A549 (cell line): ENCODE measurements at regions not wholly inside any gene's neighbourhood (a gene's known extent, or its start where the extent isn't known, plus 50 kb on each side); places are given as distances from the start of the nearest gene placed in this dataset.
A peak's percentile ranks its signal among the peaks of the same experiment; 100 is the strongest.

Experiments used
- ATAC-seq, 2 experiments: fragments of 200-7000 bp in 1 of 2; fragments of >200 bp in 1 of 2; cut with Nextera tagmentation in 1 of 2; cut with Tn5 transposase in 1 of 2; 3 replicates each; pipeline versions ENCODE4 v1.8.0 to v1.9.1; 2018 to 2020; ENCODE audit warnings: mild to moderate bottlenecking in 1 of 2, moderate library complexity in 1 of 2
- CTCF ChIA-PET: fragments of 300-600 bp; sonication (Branson Sonifier 250); formaldehyde crosslinking; extraction: SDS; loops from one replicate; lab custom pipeline; 2021; ENCODE audit warnings: antibody characterized with exemption, inconsistent platforms; lab: Yijun Ruan, JAX
- POLR2A ChIA-PET: fragments of 350-600 bp; formaldehyde crosslinking; extraction: SDS; loops from one replicate; lab custom pipeline; 2021; ENCODE audit warnings: antibody characterized with exemption, inconsistent platforms; lab: Yijun Ruan, JAX
- DNase-seq, 2 experiments: peaks; one replicate each; pipeline versions ENCODE4 v3.0.0 to v3.0.0-alpha.2; 2011 to 2016; ENCODE audit warnings: low read depth in 1 of 2, low spot score in 1 of 2
- FAIRE-seq: peaks from 2 replicates; lab custom pipeline; 2011; peaks lifted over from hg19 to GRCh38; lab: Jason Lieb, UNC
- H3K27ac ChIP-seq, 2 experiments: fragments of >200 bp; sonication (Bioruptor Twin); formaldehyde crosslinking; 3 replicates each; pipeline ENCODE4 v1.5.1; 2016 to 2017
- H3K4me1 ChIP-seq: fragments of >200 bp; sonication (Bioruptor Twin); formaldehyde crosslinking; 3 replicates; pipeline ENCODE4 v1.6.1; 2016
- H3K4me2 ChIP-seq: fragments of >200 bp; sonication (Bioruptor Twin); formaldehyde crosslinking; 3 replicates; pipeline ENCODE4 v1.6.1; 2016
- H3K4me3 ChIP-seq: fragments of >200 bp; sonication (Bioruptor Twin); formaldehyde crosslinking; 3 replicates; pipeline ENCODE4 v1.5.1; 2016
- H3K9me3 ChIP-seq: fragments of >200 bp; sonication (Bioruptor Twin); formaldehyde crosslinking; 3 replicates; pipeline ENCODE4 v1.6.1; 2016
- CBX2 ChIP-seq: fragments of 200-600 bp; sonication (generic); IDR thresholded peaks from 2 replicates; pipeline ENCODE4 v1.6.1; 2016; ENCODE audit warnings: low read depth, mild to moderate bottlenecking, borderline replicate concordance
- CBX8 ChIP-seq: fragments of 200-600 bp; sonication (generic); IDR thresholded peaks from 2 replicates; pipeline ENCODE4 v1.6.1; 2016
- CEBPB ChIP-seq, 2 experiments: fragments of >200 bp in 1 of 2; sonication (Bioruptor Twin) in 1 of 2; formaldehyde crosslinking in 1 of 2; IDR thresholded peaks; 2 replicates each; pipeline ENCODE4 v1.6.1; 2012 to 2016
- EHF ChIP-seq: fragments of 250-450 bp; sonication (Bioruptor Pico); IDR thresholded peaks from 2 replicates; pipeline ENCODE4 v1.5.0; 2020; ENCODE audit warnings: mild to moderate bottlenecking
- EHMT2 ChIP-seq: fragments of 200-600 bp; sonication (generic); IDR thresholded peaks from 2 replicates; pipeline ENCODE4 v1.6.1; 2016; ENCODE audit warnings: antibody characterized with exemption, low read depth, mild to moderate bottlenecking, moderate library complexity
- ESRRA ChIP-seq: fragments of 150-350 bp; IDR thresholded peaks from 2 replicates; pipeline ENCODE4 v1.6.1; 2014; ENCODE audit warnings: mild to moderate bottlenecking, low read length, borderline replicate concordance
- FOSB ChIP-seq: fragments of 250-450 bp; sonication (Bioruptor Pico); IDR thresholded peaks from 2 replicates; pipeline ENCODE4 v1.5.0; 2020; ENCODE audit warnings: mild to moderate bottlenecking, moderate library complexity
- FOXS1 ChIP-seq: fragments of 250-450 bp; sonication (Bioruptor Pico); IDR thresholded peaks from 2 replicates; pipeline ENCODE4 v1.5.0; 2020; ENCODE audit warnings: mild to moderate bottlenecking, moderate library complexity
- GATA3 ChIP-seq: IDR thresholded peaks from 2 replicates; pipeline ENCODE4 v1.6.1; 2012; ENCODE audit warnings: borderline replicate concordance
- HDAC2 ChIP-seq: fragments of 200-600 bp; sonication (generic); IDR thresholded peaks from 2 replicates; pipeline ENCODE4 v1.6.1; 2016
- HOXB13 ChIP-seq: fragments of 250-450 bp; sonication (Bioruptor Pico); IDR thresholded peaks from 2 replicates; pipeline ENCODE4 v1.5.0; 2020; ENCODE audit warnings: low read depth, mild to moderate bottlenecking, moderate library complexity
- JUN ChIP-seq, 2 experiments: fragments of >200 bp; sonication (Bioruptor Twin); formaldehyde crosslinking; IDR thresholded peaks; 2 replicates in 1 of 2; 3 replicates in 1 of 2; pipeline ENCODE4 v1.6.1; 2016 to 2017
- KDM5A ChIP-seq: fragments of 200-600 bp; sonication (generic); IDR thresholded peaks from 2 replicates; pipeline ENCODE4 v1.6.1; 2016; ENCODE audit warnings: antibody characterized with exemption, mild to moderate bottlenecking
- MAFK ChIP-seq: fragments of 450-650 bp; IDR thresholded peaks from 2 replicates; pipeline ENCODE4 v1.6.1; 2014; ENCODE audit not compliant: partially characterized antibody
- MYC ChIP-seq: IDR thresholded peaks from 2 replicates; pipeline ENCODE4 v1.6.1; 2012; ENCODE audit warnings: mild to moderate bottlenecking, inconsistent platforms, low read length, improper control_type of control experiment, borderline replicate concordance
- NFE2L2 ChIP-seq: fragments of 150-350 bp; conservative IDR thresholded peaks from 2 replicates; pipeline ENCODE4 v1.6.1; 2014; ENCODE audit warnings: low read length
- PHF8 ChIP-seq: fragments of 200-600 bp; sonication (generic); IDR thresholded peaks from 2 replicates; pipeline ENCODE4 v1.6.1; 2016; ENCODE audit warnings: low read depth, mild to moderate bottlenecking, antibody characterized with exemption, moderate library complexity, borderline replicate concordance
- POLR2A ChIP-seq: IDR thresholded peaks from 2 replicates; pipeline ENCODE4 v1.6.1; 2012; ENCODE audit warnings: mild to moderate bottlenecking, low read length
- RARB ChIP-seq: fragments of 250-450 bp; sonication (Bioruptor Pico); IDR thresholded peaks from 2 replicates; pipeline ENCODE4 v1.8.0; 2021; ENCODE audit warnings: mild to moderate bottlenecking, moderate library complexity
- RCOR1 ChIP-seq: fragments of 150-350 bp; IDR thresholded peaks from 2 replicates; pipeline ENCODE4 v1.6.1; 2014; ENCODE audit warnings: antibody characterized with exemption, low read length, low read depth
- RNF2 ChIP-seq: fragments of 200-600 bp; sonication (generic); IDR thresholded peaks from 2 replicates; pipeline ENCODE4 v1.6.1; 2016; ENCODE audit warnings: low read depth, mild to moderate bottlenecking, antibody characterized with exemption, moderate library complexity, borderline replicate concordance
- SMC3 ChIP-seq: fragments of >200 bp; sonication (Bioruptor Twin); formaldehyde crosslinking; IDR thresholded peaks from 3 replicates; pipeline ENCODE4 v1.6.1; 2018; ENCODE audit warnings: inconsistent platforms
- SREBF2 ChIP-seq: fragments of 450-650 bp; IDR thresholded peaks from 2 replicates; pipeline ENCODE4 v1.6.1; 2014; ENCODE audit warnings: mild to moderate bottlenecking, moderate library complexity
- TFCP2L1 ChIP-seq: fragments of 250-450 bp; sonication (Bioruptor Pico); IDR thresholded peaks from 2 replicates; pipeline ENCODE4 v1.5.0; 2021; ENCODE audit warnings: mild to moderate bottlenecking
- TP53 ChIP-seq: fragments of 250-450 bp; sonication (Bioruptor Pico); IDR thresholded peaks from 2 replicates; pipeline ENCODE4 v1.5.0; 2021; ENCODE audit warnings: mild to moderate bottlenecking, moderate library complexity
- ZNF302 ChIP-seq: fragments of 250-450 bp; sonication (Bioruptor Pico); IDR thresholded peaks from 2 replicates; pipeline ENCODE4 v1.9.0; 2021; ENCODE audit warnings: inconsistent platforms, mild to moderate bottlenecking, moderate library complexity
- ZSCAN20 ChIP-seq: fragments of 250-450 bp; sonication (Bioruptor Pico); IDR thresholded peaks from 2 replicates; pipeline ENCODE4 v1.8.0; 2022; ENCODE audit warnings: mild to moderate bottlenecking, moderate library complexity
- WGBS: methylation state at CpG from one replicate; pipeline ENCODE4 v1.1.6; 2017; ENCODE audit errors: missing lambda C conversion rate; 5-methylcytosine and 5-hydroxymethylcytosine counted together
- TF ChIP-seq, protein P1 (sequence below): fragments of >200 bp; sonication (Bioruptor Twin); formaldehyde crosslinking; IDR thresholded peaks from 3 replicates; pipeline ENCODE4 v1.5.1; 2016
- TF ChIP-seq, protein P2 (sequence below): fragments of 150-350 bp; IDR thresholded peaks from 2 replicates; pipeline ENCODE4 v1.6.1; 2014; ENCODE audit warnings: low read depth, mild to moderate bottlenecking, low read length
- TF ChIP-seq, protein P3 (sequence below): IDR thresholded peaks from 2 replicates; pipeline ENCODE4 v1.6.1; 2012
- TF ChIP-seq, protein P4 (sequence below): fragments of >200 bp; sonication (Bioruptor Twin); formaldehyde crosslinking; IDR thresholded peaks from 3 replicates; pipeline ENCODE4 v1.6.1; 2016
- TF ChIP-seq, protein P5 (sequence below): IDR thresholded peaks from 2 replicates; pipeline ENCODE4 v1.6.1; 2012

DNA sequence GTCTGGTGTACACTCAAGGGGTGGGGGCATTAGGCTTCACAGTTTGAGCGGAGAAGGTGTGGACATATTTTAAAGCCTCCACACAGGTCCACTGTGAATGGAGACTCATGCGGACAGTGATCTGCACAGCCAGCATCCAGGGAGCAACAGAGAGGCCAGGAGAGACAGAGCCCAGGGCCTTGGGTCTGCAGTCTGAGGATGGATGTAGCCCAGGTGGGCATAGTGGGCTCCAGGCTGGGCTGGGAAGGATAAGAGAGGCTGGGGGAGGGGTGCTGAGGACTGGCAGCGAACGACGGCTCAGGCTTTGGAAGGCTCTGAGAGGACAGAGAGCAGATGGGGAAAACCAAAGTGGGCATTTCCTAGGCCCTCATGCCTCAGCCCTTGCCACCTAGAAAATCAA is 128.8 kb downstream of the PAPOLA start:
- FAIRE-seq (no peak), ATAC-seq (no peak), DNase-seq (no peak)
- Histone ChIP-seq H3K4me2 (no peak overlapping the region), H3K4me3 (no peak overlapping the region), H3K9me3 (no peaks in the 10 kb centered on the region), H3K27ac (no peak overlapping the region), H3K4me1 (no peaks in the 10 kb centered on the region)
- ChIA-PET CTCF (no interaction called here), POLR2A (no interaction called here)
- 79% methylated on average over 5 of the region's 5 CpGs for WGBS
- no peak for TF ChIP-seq POLR2A
- TF ChIP-seq MAFK: no peak
- TF ChIP-seq EHMT2: no peak
- TF ChIP-seq, protein P1, sequence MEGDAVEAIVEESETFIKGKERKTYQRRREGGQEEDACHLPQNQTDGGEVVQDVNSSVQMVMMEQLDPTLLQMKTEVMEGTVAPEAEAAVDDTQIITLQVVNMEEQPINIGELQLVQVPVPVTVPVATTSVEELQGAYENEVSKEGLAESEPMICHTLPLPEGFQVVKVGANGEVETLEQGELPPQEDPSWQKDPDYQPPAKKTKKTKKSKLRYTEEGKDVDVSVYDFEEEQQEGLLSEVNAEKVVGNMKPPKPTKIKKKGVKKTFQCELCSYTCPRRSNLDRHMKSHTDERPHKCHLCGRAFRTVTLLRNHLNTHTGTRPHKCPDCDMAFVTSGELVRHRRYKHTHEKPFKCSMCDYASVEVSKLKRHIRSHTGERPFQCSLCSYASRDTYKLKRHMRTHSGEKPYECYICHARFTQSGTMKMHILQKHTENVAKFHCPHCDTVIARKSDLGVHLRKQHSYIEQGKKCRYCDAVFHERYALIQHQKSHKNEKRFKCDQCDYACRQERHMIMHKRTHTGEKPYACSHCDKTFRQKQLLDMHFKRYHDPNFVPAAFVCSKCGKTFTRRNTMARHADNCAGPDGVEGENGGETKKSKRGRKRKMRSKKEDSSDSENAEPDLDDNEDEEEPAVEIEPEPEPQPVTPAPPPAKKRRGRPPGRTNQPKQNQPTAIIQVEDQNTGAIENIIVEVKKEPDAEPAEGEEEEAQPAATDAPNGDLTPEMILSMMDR: no peak
- TF ChIP-seq ZSCAN20 (CRISPR knock-in tag): no peak
- TF ChIP-seq SMC3: no peak
- no peak for TF ChIP-seq CBX8
- TF ChIP-seq MYC: no peak
- no peak for TF ChIP-seq NFE2L2
- TF ChIP-seq JUN (IDR thresholded peaks at IDR 0.05): no peak
- TF ChIP-seq GATA3: no peak
- TF ChIP-seq, protein P2, sequence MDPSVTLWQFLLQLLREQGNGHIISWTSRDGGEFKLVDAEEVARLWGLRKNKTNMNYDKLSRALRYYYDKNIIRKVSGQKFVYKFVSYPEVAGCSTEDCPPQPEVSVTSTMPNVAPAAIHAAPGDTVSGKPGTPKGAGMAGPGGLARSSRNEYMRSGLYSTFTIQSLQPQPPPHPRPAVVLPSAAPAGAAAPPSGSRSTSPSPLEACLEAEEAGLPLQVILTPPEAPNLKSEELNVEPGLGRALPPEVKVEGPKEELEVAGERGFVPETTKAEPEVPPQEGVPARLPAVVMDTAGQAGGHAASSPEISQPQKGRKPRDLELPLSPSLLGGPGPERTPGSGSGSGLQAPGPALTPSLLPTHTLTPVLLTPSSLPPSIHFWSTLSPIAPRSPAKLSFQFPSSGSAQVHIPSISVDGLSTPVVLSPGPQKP: no peak
- no peak for TF ChIP-seq HOXB13 (CRISPR knock-in tag)

DNA sequence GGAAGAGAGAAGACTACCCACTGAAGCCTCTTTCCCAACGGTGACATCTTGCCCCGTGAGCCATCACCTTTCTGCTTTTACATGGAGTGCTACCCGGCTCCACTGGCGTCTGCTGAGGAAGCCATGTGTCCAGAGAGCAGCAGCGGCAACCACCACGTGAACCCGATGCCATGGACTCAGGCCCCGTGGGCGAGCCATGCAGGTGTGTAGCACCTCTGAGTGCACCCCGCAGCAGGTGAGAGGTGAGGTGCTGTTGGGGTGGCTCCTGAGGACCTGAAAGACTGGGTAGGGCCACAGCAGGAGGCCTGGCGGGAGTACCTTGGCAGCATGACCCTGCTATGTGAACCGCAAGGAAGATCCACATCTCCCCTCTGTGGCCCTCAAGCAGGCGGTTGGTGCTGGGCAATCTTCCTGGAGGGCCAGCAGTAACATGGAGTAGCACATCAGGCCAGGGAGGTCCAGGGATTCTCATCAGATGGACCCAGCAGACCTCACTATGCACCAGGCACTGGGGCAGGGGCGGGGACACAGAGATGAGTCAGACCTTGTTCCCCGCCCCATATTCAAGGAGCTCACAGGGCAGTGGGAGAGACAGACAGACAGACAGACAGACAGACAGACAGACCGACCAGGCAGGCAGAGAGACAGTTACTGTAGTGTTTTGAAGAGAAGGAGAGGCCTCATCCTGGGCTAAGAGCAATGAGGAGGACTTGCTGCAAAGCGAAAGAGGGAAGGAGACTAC is 129.6 kb downstream of the PAPOLA start:
- 33% methylated on average over 9 of the region's 17 CpGs for WGBS
- DNase-seq: no peak
- H3K4me1 ChIP-seq: no peaks in the 10 kb centered on the region
- TF ChIP-seq SREBF2 (no peak), MYC (no peak), CBX2 (no peak), RNF2 (no peak), EHF (no peak), PHF8 (no peak), GATA3 (no peak)
- TF ChIP-seq, protein P3, sequence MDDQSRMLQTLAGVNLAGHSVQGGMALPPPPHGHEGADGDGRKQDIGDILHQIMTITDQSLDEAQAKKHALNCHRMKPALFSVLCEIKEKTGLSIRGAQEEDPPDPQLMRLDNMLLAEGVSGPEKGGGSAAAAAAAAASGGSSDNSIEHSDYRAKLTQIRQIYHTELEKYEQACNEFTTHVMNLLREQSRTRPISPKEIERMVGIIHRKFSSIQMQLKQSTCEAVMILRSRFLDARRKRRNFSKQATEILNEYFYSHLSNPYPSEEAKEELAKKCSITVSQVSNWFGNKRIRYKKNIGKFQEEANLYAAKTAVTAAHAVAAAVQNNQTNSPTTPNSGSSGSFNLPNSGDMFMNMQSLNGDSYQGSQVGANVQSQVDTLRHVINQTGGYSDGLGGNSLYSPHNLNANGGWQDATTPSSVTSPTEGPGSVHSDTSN: no peak
- H3K4me3 ChIP-seq: no peak overlapping the region
- no peaks in the 10 kb centered on the region for H3K9me3 ChIP-seq
- CTCF ChIA-PET: no interaction called here
- no peak for FAIRE-seq
- POLR2A ChIA-PET: no interaction called here
- ATAC-seq: peak; percentile 47 to 69; a peak in 4 of 6 replicates
- no peak overlapping the region for H3K27ac ChIP-seq
- no peak overlapping the region for H3K4me2 ChIP-seq

DNA sequence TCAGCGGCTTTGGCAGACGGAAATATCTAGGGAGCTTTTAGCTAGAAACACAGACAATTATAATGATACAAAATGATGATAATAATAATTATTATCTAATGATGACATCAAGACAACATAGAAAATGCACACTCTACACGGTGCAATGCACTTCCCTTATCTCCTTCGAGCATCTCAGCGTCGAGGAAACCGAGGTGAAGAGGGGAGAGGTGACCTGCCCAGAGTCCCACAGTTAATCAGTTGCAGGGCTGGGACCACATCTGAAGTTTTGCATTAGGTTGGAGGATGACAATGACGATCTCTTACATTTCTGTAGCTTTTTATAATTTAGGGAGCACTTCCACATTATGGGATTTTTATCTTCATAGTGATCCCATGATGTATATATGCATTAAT is 130.2 kb downstream of the PAPOLA start:
- FAIRE-seq (no peak), DNase-seq (no peak), ATAC-seq (no peak)
- CTCF ChIA-PET: no interaction called here
- POLR2A ChIA-PET: no interaction called here
- WGBS: 59% methylated on average over 8 of the region's 8 CpGs
- Histone ChIP-seq H3K4me1 (no peaks in the 10 kb centered on the region), H3K27ac (no peak overlapping the region), H3K9me3 (no peaks in the 10 kb centered on the region), H3K4me2 (no peak overlapping the region), H3K4me3 (no peak overlapping the region)
- TF ChIP-seq KDM5A (no peak), ZNF302 (CRISPR knock-in tag) (no peak), RCOR1 (no peak), ESRRA (no peak), CBX8 (no peak), RARB (CRISPR knock-in tag) (no peak), FOXS1 (CRISPR knock-in tag) (no peak), TFCP2L1 (CRISPR knock-in tag) (no peak), FOSB (CRISPR knock-in tag) (no peak), SMC3 (no peak), CEBPB (IDR thresholded peaks at IDR 0.05) (no peak), TP53 (no peak), HDAC2 (no peak)
- TF ChIP-seq, protein P4, sequence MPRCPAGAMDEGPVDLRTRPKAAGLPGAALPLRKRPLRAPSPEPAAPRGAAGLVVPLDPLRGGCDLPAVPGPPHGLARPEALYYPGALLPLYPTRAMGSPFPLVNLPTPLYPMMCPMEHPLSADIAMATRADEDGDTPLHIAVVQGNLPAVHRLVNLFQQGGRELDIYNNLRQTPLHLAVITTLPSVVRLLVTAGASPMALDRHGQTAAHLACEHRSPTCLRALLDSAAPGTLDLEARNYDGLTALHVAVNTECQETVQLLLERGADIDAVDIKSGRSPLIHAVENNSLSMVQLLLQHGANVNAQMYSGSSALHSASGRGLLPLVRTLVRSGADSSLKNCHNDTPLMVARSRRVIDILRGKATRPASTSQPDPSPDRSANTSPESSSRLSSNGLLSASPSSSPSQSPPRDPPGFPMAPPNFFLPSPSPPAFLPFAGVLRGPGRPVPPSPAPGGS: no peak
- TF ChIP-seq, protein P5, sequence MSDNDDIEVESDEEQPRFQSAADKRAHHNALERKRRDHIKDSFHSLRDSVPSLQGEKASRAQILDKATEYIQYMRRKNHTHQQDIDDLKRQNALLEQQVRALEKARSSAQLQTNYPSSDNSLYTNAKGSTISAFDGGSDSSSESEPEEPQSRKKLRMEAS: no peak
- TF ChIP-seq, protein P3: no peak
